GM21526 (cell line): ENCODE measurements at regions not wholly inside any gene's neighbourhood (a gene's known extent, or its start where the extent isn't known, plus 50 kb on each side); places are given as distances from the start of the nearest gene placed in this dataset.
"Not testable (repeated sequence)": the region's sequence is repeated elsewhere in the genome, so short reads cannot be mapped to it uniquely, and the experiment has no call there.

ENCODE experiments used
- ATAC-seq: cut with Tn5 transposase; IDR thresholded peaks from one replicate; pipeline ENCODE4 v1.9.1; 2021; ENCODE audit warnings: moderate library complexity; ENCODE audit not compliant: unreplicated experiment, low FRiP score

DNA sequence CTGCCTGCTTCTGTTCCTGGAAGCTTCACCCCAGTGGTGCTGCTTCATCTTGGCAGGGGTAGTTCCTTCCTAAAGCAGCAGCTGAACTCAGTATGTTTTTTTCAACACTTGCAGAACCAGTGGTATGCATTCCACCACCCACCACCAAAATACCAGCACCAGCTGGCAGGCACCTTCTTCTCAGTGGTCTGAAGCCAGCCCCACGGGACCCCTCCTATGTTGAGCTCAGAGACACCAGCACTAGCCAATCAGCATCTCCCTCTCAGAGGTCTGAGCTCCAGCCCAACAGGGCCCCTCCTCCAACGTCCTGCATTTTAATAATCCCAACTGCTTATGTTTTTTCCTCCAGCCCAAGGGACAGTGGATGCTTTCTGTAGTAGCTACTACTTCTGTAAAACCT lies 299.6 kb upstream of the CCL2 start:
- ATAC-seq, result no peak

DNA sequence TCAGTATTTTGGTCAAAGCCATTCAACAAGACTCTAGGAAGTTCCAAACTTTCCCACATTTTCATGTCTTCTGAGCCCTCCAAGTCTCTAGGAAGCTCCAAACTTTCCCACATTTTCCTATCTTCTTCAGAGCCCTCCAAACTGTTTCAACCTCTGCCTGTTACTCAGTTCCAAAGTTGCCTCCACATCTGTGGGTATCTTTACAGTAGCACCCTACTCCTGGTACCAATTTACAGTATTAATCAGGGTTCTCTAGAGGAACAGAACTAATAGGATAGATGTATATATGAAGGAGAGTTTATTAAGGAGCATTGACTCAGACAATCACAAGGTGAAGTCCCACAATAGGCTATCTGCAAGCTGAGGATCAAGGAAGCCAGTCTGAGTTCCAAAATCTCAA lies 296.0 kb upstream of the CCL2 start:
- ATAC-seq, result not testable (repeated sequence)

DNA sequence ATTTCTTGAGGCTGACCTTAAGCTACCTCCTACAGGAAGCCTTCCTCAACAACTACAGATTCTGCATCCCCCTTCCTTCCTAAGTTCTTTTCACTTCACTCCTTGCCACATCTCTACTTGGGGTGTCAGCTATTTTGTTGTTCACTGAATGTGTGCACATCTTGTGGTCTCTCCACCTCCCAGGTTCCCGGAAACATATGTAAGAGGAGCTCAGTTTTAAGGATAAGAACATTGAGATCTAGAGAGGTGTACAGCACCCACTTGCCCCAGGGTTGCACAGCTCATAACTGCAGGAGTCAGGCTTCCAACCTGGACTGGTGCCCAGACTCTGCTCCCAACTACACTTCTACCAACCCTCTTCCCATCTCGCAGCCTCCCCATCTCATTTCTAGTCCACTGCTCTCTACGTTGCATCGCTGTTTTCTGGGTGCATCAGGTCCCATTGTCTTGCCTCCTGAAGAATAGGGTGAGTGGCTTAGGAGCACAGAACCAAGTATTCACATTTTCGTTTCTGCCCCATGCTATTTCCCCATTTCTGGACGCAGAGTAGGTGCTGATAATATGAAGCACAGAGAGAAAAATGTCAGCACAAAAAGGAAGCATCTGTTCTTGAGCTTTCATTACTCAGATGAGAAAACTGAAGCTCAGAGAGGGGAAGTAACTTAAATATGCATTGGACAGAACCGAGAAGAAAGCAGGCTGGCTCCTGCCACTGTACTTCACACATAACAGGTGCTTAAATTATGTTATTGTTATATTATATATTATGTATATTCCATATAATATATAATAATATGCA lies 292.0 kb upstream of the CCL2 start:
- peak; percentile 48 for ATAC-seq

DNA sequence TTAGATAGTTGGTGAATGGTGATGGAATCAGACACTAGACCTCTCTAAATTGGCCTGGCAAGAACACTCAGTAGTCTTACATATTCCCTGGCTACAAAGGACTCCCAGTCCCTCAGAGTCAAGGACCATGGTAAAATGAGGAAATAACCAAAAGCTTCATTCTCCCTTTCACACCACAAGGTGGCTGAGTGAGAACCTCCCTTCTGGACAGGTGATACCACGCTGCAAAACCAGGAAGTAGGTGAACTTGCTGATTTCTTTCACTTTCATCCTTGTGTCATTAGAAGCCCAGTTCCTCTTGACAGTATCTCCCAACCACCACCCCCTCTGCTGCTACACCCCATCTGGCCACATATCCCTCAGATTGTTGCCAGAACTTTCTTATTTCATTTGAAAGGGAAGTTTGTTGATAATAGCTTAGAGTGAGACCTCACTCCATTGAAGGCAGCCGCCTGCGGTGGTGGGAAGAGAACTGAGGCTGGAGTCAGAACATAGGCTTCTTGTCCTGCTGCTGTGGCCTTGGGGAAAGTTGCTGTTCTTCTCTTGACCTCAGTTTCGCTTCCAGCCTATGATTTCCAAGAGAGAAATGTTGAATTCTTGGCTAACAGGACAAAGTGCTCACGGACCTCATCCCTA lies 290.6 kb upstream of the CCL2 start:
- peak; percentile 77 for ATAC-seq

DNA sequence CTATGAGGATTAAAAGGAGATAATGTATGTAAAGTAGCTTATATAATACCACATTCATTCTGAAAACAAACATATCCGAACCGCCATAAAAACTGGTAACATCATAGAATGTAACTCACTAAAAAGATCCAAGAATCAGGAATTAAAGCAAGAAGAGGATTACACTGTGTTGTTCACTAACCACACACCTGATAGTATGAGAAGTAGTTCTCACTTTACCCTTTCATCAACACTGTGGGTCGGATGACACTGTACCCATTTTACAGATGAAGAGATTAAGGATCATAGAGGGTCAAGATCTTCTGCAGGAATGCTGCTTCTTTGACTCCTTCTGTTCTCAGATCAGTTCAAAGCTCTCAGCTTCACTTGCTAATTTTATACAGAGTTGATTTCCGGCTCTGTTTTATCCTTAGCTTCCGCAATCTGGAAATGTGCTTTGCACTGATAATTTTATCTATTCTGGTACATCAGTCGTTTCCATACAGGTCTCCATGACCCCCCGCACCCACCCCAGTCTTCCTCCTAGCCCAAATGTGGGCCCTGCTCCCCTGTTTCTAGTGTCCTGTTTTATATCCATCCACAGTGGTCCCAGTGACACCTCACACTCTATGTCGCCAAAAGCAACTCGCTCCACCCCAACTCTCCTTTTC lies 288.6 kb upstream of the CCL2 start:
- no peak for ATAC-seq

DNA sequence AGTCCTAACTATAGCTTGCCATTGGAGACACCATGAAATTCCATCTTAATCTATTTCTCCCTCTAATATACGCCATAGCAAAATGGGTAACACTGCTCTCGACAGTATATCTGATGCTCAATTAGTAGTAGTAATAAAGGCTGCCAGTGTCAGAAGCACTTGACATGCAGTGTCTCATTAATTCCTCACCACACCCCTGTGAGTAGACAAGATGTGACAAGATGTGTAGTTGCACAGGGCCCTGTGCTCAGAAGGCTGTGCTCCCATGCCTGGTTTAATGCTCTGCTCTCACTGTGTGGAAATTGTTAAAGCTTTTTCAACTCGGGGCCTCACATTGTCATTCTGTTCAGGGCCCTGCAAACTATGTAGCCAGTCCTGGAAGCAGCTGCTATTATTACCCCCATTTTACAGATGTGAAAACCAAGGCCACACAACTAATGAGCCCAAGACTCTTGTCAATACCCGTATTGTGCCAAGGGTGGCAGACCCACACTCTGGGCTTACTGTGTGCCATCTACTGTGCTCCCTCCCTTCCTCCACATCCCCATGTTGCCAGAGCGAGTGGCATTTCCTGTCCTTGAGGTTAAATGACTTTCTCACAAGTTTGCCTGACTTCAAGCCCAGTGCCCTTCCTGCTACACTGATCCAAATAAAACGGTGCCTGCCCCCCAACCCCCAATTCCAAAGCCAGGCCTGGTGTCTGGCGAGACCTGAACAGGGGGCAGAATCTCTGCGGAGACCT lies 287.3 kb upstream of the CCL2 start:
- ATAC-seq, result no peak

DNA sequence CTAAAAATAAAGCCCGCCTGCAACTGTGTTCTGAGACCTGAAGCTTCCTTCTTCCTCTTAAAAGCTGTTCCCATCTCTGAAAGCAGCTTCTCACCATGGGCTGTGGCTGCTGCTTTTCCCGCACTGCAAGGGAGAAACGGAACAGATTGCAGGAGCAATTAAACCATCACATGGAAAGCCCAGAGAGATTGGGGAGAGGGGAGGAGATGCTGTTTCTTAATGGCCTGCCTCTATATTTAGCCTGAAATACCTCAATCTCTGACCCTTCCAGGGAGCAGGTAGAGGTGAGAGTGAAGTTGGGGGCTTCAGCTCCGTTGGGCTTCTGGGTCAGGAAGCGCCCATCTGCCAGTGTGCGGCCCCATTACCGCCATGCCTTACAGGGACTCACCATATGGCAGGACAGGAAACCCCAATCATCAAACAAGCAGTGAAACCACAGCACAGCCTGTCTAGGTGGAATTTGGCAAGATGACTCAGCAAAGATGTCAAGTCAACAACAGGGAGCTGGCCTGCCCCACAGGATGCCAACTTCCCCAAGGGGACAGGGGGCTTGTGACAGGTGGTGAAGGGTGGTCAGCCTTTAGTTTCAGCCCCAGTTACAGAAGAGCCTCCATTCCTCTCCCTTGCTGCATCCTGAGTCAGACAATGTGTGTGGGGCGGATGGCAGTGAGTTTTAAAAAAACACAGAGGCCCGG lies 286.6 kb upstream of the CCL2 start:
- ATAC-seq, result peak; percentile 61

DNA sequence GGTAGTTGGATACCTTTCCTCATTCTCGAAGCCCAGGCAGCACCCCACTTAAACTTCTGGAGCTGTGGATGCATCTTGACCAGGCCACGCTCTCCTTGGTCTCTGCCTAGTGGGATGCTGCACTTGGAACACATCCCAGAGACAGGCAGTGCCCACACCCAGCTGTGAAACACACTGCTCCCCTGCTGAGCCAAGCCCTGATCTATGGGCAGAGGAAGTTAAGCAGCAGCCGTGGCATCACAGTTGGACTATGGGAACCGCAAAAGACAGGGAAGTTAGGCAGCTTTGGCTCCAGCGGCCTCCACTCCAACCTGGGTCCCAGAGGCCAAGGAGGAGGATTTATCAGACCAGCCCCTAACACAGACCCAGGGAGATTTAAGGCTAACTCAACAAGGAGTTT lies 284.8 kb upstream of the CCL2 start:
- no peak for ATAC-seq

DNA sequence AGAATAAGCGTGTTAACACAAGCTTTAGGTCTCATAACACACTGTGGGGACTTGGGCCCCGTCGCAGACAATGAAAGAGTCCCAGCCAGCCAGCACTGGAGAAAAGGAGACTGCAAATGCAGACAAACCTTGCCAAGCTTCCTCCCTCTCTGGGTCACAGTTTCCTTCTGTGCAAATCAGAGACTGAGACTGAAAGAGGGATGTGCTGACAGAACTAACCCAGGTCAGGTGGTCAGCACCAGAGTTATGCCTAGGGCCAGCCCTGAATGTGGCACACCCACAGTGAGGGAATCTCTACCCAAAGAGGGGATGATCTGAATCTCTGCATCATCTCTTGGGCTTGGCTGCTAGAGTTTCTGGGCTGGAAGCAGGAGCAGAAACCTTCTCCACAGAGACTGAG lies 282.3 kb upstream of the CCL2 start:
- ATAC-seq, result no peak

DNA sequence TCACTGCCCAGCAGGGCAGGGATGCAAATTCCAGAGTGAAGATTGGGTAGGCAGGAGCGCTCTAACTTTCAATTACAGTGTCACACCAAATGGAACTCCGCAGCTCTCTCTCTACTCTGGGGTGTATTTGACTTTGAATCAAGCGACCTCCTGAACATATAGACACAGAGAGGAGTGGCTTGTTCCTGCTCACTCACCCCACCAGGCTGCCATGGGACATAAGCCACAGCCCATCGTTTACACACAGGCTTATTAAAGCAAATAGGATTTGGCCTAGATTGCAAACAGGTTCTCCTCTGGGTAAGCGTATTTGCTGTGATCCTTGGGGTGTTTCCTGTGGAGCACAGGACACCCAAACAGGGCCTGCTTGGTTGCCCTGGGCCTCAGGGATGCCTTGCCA lies 281.6 kb upstream of the CCL2 start:
- no peak for ATAC-seq

DNA sequence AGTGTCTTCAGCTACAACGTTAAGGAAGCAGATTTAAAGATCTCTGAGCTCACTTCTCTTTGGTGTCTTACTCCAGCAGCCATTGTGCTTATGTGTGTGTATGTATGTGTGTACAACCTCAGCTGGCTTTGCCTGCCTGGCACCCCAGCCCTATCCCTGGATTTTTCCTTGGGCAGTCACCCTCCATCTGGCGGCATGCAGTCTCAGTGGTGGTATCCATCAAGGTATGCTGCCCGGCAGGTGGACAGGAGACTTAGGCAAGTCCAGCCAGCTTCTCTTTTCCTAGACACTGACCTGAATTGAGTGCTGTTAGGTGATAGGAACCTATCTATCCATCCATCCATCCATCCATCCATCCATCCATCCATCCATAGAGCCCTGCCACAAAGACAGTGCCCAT lies 280.8 kb upstream of the CCL2 start:
- no peak for ATAC-seq

DNA sequence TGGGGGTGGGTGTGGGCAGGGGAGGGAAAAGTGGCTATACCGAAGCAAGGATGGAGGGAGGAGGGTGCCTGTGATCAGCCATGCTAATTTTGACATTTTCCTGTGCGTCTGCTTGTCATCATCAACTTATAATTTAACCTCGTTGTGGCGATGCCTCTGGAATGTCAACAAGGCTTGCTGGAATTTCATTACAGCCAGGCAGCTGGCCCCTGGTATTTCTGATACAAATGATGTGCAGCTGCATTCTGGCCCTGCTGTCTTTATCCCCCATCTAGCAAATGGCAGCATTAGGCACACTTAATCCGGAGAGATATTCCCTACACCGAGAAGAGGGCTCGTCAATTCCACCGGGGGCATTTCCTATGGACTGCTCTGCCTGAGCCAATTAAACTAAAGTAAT lies 278.3 kb upstream of the CCL2 start:
- ATAC-seq, result no peak

DNA sequence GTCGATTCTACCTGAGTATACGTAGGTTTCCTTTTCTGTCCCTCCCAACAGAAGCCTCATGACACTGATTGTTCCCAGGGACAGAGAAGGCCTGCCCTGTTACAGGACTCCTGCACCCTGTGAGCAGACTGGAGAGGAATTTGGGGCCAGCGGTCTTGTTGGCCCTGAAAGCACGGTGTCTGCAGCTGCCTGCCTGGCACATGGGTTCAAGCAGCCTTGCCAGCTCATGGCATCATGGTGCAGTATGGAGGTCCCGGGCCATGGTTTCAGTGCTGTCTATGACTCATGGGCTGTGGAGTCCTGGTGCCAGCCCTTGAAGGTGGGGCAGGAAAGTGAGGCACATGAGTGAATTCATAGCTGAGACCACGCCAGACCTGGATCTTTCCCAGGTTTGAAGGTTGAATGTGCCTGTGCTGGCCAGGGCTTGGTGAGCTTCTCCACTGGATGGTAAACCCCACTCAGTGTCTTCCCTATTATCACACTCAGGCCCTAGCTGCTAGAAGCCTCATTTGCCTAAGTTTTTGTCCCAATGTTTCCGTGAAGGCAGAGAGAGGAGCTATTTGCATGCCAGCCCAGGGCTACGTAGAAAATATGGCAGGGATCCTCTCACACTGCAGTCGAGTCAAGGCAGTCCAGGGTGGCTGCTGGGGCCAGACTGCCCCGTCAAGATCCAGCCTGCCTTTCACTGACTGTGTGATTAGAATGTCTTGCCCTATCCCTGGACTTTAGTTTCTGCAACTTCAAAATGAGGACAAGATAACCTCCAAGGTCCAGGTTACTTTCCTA lies 277.2 kb upstream of the CCL2 start:
- ATAC-seq, result no peak

DNA sequence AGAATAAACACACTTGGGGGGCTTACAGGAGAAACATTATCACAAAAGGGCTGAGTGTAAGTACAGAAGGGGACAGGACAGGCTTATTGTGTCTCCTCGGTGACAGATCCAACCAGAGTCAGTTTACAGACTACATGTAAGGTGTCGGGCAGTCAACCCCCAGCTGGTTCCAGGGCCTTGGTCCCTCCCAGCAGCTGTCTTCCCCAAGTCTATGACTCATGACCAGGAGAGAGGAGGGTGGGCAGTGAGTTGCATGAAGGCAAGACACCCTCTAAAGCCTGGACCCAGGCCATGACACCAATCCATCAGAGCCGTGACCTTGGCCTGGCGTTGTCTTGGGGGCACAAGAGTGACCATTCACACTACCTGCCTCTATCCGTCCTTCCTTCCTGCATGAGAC lies 276.2 kb upstream of the CCL2 start:
- ATAC-seq, result no peak

DNA sequence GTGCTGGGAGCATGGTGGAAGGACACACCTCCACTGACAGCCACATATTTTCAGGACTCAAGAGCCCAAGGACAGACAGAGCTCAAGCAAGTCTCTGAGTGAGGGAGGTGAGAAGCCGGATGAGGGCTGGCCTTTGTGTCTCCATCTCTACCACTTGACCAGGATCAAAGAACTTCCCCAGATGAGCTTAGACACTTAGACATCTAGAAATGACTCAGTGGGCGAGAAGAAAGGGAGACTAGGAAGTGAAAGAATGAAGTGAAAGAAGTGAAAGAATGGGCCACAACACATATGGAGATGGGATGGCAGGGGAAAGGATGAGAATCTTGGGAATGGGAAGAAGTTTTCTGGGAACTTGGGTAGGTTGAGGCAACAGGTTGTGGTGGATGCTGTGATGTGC lies 274.9 kb upstream of the CCL2 start:
- no peak for ATAC-seq

DNA sequence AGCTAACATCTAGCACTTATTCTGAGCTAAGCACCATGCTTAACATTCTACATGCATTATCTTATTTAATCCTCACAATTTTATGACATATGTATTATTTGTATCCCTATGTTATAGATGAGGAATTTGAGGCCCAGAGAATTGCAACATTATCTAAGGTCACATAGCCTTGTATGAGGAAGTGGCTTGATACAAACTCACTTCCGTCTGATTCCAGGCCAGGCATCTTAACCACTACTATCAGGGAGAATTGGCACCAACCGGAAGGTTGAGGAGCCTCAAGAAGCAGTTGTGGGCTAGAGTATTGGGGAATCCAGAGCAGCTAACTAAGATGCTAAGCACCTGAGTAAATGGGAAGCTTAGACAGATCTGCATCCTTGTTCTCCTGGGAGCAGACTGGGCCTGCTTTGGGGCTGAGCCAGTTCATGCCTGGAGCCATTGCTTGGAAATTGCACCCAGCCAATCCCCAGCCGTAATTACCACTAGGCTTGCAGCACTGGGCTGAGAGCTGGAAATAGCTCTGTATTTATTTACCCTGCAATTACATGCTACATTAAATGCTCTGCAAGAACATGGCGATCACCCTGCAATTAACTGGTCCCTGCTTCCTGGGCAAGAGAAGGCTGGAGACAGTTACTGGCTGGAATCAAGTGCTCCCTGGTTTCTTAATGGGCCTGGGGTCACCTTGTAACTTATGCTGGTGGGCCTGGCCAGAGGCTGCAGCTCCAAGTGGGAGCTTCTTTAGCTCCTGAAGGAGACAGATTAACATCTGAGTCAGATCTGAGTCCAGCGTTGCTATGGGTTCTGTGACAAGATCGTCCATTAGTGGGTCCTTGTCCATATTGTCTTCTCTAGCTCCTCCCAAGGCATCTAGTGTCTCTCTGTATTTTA lies 273.1 kb upstream of the CCL2 start:
- ATAC-seq, result no peak

DNA sequence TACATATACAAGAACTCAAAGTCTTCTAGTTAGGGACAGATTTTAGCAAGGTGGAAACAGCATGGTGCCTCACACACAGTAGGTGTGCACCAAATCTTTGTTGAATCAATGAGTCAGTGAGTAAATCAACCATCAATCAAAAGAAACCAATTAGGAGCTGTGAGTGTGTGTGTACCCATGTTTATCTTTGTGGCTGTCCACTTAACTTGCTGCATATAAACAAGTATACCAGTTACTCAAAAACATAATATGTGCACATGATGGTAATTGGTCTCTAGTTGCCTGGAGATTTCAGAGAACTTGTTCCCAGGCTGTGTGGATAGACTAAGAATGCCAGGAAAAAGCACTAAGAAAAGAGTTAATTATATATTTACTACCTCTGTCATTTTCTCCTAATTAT lies 272.2 kb upstream of the CCL2 start:
- no peak for ATAC-seq

DNA sequence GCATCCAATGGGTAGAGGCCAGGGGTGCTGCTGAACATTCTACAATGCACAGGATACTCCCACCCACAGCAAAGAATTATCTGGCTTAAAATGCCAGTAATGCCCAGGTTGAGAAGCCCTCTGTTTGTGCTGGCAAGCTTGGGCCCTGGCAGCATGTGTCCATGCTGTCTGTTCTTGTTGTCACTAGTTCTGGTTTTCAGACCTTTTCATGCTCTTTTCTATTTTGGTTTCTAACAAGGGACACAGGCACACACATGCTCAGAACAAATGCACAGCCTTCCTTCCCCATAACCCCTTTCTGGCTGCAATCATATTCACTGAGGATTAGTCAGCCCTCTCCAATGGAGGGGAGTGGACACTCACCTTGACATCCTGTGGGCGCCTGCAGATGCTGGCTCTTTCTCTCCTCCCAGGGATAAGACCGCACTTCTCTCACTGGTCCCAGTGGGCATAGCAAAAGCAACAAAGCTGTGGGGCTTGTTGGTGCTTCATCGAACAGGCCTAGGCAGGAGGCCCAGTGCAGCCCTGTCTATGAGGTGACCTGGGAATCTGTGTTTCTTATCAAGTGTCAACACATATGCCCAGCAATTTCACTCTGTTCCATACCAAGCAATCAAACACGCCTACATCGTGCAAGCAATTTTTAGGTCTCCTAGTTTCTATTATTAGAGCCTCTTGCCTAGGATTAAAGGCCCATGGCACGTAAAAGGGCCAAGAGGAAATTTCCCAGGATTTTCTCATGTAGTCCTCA lies 271.1 kb upstream of the CCL2 start:
- no peak for ATAC-seq
